DND-41 (cell line): ENCODE measurements at regions not wholly inside any gene's neighbourhood (a gene's known extent, or its start where the extent isn't known, plus 50 kb on each side); places are given as distances from the start of the nearest gene placed in this dataset.

Experiments
- CTCF ChIP-seq: IDR thresholded peaks from 2 replicates; pipeline ENCODE4 v1.5.1; 2012; ENCODE audit warnings: borderline replicate concordance, low read length, moderate library complexity, mild to moderate bottlenecking; ENCODE audit not compliant: poor library complexity, severe bottlenecking; ENCODE audit errors: extremely low read depth
- EZH2 ChIP-seq: IDR thresholded peaks from 3 replicates; pipeline ENCODE4 v1.6.1; 2012; ENCODE audit warnings: borderline replicate concordance, low read depth, mild to moderate bottlenecking, moderate library complexity, low read length, inconsistent platforms; ENCODE audit not compliant: severe bottlenecking

DNA sequence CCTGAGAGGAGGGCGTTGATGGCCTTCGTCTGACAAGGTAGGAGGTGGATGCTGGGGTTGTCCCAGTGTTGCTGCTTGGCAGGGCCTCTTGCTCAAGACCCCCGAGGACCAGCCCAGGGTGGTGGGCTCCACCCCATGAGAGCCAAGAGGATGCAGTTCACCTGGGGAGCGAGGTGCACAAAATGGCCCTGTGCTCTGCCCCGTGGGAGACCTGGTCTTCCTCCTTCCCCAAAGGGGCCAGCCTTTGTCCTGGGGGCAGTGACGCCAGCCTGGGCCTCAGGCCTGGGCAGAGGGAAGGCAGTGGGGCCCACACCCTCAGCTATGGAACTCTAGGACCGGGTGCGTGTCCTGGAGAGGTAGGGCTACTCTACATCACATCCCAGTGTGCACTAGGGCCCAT lies 1233.3 kb downstream of the TBC1D22A start:
- TF ChIP-seq CTCF, result no peak
- no peak for TF ChIP-seq EZH2
